Stimulated activated CD4-positive, alpha-beta T cell treated with anti-CD3 and anti-CD28 coated beads, Interleukin-4, amount 100 ng/mL, for 48 hours (primary cell): ENCODE measurements at regions not wholly inside any gene's neighbourhood (a gene's known extent, or its start where the extent isn't known, plus 50 kb on each side); places are given as distances from the start of the nearest gene placed in this dataset.

Experiments
- DNase-seq, 2 donors: peaks; one replicate each; pipeline ENCODE4 v3.0.0-alpha.2; 2020; ENCODE audit warnings: low read depth in 2 of 2

DNA sequence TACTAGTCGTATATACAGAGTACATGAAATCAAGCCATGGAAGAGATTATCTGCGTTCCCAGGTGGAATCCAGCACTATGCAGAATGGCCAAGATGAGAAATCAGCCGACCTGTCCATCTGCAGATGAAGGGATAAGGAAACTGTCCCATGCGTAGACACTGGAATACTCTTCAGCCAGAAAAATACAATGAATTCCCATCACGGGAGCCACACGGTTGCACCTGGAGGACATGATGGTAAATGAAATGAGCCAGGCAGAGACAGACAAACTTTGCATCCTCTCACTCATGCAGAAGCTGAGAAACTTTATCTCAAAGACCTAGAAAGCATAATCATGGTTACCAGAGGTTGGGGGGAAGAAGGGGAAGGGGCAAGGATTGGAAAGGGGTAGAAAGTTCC, 111.9 kb upstream of the TOP3B start:
- no peak for DNase-seq

DNA sequence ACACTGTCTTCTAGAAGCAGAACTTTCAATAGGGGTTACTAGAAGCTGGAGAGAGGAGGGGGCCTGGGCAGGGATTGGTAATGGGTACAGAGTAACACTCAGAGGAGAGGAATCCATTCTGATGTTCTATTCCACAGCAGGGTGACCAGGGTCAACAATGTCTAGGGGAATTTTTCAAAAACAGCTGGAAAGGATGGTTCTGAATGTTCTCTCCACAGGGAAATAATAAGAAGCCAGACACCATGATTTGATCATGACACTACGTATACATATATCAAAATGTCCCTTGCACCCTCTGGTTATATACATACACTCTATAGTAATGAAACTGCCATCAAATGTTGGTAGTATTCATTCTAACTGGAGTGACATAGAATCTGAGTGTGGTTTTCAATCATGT, 111.2 kb upstream of the TOP3B start:
- DNase-seq: no peak

DNA sequence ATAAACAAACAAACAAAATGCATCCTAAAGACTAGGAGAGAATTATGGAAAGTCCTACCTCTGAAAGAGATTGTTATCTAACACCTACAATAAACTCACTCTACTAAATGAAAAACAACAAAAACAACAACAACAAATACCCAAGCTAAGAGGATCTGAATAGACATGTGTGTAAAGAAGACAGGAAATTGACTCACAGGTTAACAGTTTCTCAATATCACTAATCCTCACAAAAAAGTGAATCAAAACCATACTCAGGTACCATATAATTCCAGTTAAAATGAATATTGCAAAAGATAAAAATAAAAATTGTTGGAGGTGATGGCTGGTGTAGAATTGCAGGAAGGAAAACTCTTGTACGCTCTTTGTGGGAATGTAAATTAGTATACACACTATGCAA, 110.4 kb upstream of the TOP3B start:
- DNase-seq: no peak

DNA sequence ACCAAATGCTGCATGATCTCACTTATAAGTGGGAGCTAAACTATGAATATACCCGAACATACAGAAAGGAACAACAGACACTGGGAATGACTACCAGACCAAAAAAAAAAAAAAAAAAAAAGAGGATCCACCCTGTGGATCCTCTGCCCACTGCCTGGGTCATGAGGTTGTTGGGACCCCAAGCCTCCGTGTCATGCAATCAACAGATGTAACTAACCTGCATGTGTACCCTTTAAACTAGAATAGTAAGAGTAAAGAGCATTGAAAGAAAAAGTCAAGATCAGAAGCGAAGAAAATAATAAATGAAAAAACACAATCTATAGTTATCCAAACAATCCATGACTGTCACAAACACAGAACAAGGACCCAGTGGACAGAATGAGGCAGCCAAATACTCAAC, 109.5 kb upstream of the TOP3B start:
- no peak for DNase-seq

DNA sequence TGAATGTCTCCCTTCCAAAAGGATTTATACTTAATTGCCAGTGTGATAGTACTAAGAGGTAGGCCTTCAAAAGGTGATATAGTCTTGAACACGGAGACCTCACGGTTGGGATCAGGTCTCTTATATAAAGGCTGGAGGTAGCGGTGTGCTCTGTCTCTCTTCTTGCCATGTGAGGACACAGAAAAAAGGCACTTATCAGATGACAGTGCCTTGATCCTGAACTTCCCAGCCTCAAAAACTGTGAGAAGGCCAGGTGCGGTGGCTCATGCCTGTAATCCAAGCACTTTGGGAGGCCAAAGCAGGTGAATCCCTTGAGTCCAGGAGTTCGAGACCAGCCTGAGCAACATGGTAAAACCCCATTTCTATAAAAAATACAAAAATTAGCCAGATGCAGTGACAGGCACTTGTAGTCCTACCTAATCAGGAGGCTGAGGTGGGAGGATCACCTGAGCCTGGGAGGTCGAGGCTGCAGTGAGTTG, 108.9 kb upstream of the TOP3B start:
- no peak for DNase-seq

DNA sequence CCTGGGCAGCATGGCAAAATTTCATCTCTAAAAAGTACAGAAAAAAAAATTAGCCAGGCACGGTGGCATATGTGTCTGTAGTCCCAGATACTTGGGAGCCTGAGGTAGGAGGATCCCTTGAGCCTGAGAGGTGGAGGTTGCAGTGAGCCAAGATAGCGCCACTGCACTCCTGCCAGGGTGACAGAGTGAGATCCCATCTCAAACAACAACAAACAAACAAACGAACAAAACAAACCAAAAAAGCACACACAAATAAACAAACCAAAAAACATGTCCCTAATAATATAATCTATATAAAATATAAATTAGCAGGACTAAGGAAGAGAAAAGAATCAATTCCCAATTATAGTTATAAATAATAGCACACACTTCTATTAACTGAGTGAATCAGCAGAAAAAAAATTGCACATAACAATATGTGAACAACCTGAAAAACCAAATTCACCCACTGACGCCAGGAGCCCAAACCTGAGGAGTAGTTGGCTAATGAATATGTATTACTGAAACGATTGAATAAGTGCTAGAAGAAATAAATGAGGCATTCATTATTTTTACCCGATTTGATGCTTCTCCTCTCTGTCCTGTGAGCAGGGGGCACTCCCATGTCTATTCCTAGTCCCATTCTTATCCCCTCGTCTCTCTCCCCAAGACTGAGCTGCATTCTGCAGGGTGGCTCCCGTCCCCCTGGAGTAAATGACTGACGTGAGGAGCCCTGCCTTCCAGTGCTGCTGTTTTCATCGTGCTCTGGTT, 108.2 kb upstream of the TOP3B start:
- no peak for DNase-seq

GRCh38 chr22:22089459-22090308, 107.1 kb upstream of the TOP3B start:
- no peak for DNase-seq

DNA sequence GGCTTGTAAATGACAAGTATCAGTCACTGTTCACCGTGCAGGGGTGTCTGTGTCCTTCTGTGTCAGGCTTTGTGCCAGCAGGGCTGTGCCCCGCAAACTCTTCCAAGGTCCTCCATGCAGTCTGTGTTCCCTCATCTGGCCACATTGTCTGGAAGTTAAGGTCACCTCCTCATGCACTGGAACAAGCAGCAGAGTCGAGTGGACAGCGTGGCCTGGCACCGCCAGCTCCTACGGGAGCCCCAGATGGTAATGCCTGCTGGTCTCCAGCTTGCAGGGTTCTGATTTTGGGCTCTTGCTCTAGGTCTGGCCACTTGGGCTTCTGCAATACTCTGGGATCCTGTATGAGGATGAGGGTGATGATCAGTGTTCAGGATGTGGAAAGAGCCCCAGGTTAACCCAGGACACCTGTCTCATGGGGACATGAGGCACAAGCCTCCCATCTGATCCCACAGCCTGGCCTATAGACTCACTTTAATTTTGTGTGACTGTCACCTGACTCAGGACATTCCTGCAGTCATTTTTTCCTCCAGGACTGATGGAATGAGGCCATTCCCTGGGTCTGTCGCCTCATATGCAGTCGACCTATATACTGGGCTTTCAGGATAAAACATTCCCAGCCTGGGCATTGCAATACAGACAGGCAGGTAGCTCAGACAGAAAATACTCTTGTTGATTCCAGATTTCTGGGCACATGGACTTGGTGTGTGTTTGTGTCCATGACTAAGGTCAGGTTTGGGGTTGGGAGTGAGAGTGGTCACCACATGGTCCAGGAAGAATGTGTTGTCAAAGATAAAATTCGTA, 106.3 kb upstream of the TOP3B start:
- DNase-seq: no peak

DNA sequence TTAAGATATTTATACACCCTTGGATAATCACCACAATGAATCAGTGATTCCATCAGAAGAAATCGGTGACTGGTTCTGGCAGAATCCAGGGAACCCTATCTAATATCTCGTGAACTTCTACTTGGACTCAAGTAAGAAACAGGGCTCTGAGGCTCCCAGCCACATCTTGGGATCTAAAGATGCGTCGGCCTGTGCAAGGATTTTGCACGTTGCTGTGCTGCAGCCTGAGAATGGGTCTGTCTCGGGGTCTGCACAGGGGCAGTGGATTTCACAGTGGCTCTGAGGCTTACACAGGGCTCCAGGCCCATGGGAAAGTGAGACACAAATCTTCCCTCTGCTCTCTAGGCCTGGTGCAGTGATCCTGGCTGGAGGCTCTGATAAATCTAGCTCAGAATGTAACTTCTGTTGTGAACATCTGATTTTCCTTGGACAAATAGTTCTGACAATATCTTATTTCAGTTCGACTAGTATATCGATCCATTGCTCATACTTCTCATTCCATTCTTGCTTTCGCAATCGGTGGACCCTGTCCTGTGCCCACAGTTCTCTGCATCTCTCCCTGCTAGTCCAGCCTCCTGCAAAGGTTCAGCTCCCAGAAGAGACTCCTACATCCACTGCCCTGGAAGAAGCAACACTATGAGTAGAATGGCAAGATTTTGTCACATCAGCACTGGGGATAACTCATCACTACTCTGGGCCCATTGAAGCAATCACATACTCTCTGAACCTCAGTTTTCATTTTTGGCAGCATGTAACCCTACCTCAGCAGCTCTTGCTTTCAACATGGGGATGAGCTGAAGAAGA, 105.5 kb upstream of the TOP3B start:
- DNase-seq: no peak

GRCh38 chr22:22086501-22087158, 104.0 kb upstream of the TOP3B start:
- DNase-seq: no peak

DNA sequence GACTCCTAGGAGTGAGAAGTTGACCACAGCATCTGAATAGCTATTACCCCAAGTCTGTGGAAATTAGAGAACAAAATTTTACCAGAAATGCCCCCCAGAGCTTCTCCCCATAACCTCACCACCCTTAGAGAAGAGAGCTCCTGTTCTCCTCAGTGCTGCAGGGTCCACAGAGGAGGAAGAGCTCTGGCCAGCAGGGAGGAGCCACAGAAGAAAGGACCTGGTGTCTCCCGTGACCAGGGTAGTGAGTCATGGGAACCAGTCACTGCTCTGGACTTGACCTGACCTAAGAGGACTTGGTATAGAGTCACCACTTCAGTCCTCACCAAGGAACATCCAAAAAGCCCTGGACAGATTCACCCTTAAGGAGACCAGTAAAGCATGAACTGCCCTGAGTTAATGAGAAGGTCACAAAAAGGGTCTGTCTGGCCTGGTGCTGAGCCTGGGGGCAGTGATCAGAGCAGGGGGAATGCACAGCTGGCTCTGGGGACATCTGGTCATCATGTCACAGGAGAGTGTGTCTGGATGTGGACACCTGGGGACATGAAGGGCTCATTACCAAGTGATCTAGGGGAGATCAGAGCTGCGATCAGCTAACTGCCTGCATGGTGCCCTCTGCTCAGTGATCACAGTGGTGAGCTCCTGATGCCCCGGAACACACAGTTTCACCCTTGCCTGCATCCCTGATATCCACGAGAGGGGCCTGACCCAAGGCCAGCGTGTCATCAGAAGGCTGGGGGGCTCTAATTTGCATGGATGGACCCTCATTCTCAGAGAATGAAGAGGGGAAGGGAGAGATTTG, 103.3 kb upstream of the TOP3B start:
- no peak for DNase-seq

DNA sequence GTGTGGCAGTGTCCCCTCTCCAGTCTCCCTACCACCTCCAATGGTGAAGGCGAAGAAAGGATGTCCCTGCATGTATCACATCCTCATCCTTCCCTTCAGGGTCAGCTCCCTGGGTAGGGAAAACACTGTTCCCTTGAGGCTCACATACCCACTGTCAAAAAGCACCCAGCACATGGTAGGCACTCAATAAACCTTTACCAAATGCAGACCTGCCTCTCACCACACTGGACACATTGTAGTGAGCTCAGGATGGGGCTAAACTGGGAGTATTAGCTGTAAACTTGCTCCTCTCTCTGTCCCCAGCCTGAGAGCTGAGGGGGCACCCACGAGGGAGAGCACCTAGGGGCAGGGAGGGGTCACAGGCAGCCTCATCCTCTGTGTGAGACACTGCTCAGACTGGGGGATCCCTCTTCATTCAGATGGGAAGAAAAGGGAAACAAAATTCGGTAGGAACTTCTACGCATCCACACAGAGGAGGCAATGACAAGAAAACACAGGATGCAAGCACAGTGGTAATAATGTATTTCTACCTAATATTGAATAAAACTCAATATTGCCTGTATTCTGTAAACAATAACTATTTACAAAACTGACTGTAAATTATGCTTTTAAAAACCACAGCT, 101.6 kb upstream of the TOP3B start:
- no peak for DNase-seq

- DNase-seq: no peak
Observed at GRCh38 chr22:22082960-22083359, 100.4 kb upstream of the TOP3B start.

DNA sequence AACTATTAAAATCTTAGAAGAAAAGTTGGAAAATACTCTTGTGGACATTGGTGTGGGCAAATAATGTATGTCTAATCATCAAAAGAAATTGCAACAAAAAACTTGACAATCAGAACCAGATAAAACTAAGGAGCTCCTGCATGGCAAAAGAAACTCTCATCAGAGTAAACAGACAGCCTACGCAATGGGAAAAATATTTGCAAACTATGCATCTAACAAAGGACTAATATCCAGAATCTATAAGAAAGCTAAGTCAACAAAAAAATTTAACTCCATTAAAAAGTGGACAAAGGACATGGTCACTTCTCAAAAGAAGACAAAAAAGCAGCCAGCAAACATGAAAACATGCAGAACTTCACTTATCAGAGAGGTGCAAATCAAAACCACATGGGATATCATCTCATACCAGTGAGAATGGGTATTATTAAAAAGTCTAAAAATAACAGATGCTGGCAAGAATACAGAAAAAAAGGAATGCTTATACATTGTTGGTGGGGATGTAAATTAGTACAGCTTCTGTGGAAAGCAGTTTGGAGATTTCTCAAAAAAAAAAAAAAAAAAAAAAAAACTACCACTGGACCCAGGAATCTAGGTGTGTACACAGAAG, 99.7 kb upstream of the TOP3B start:
- DNase-seq: no peak

DNA sequence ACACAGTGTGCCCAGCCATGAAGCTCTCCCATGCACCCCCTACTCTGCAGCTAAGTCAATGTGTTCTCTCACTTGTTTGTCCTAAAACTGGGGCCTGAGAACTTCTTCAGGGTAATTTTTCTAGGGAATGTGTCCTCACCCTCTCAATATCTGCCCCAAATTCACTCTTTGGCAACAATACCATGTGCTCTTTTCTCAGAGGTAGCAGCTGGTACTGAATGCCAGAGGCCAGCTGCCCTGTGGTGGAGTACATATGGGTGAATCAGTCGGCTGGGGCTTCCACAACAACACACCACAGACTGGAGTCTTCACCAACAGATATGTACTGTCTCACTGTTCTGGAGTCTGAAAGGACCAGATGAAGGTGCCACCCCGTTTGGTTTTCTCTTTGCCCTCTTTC, 97.7 kb upstream of the TOP3B start:
- no peak for DNase-seq

- DNase-seq: no peak
Observed at GRCh38 chr22:22079404-22080148, 97.0 kb upstream of the TOP3B start.

DNA sequence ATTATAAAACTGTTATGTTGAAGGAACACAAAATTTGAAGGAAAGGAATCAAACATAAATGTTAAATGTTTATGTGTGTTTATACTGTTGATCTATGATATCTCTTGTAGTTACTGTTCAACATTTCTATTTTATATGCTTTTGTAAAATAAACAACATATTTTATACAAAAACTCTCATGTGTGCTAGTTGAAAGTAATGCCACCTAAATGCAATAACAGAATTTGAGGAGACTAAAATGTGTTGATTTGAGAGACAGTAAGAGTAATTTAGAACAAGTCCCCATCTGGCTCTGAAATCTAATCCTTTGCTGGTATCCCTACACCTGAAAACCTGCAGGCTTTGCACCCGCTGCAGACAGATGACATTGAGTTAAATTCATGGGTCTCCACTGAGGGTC, 95.7 kb upstream of the TOP3B start:
- no peak for DNase-seq

- DNase-seq: no peak
Observed at GRCh38 chr22:22076932-22077703, 94.5 kb upstream of the TOP3B start.
